DMS 273 (cell line): ENCODE measurements at regions not wholly inside any gene's neighbourhood (a gene's known extent, or its start where the extent isn't known, plus 50 kb on each side); places are given as distances from the start of the nearest gene placed in this dataset.
"Not testable (repeated sequence)": the region's sequence is repeated elsewhere in the genome, so short reads cannot be mapped to it uniquely, and the experiment has no call there.

Source experiments
- DNase-seq: peaks from one replicate; lab custom pipeline; 2025; ENCODE audit not compliant: unreplicated experiment; lab: John Stamatoyannopoulos, UW

- no peak for DNase-seq
These were observed 93.7 kb downstream of the MRM1 start for GRCh38 chr17:36695082-36695481.

- not testable (repeated sequence) for DNase-seq
These were observed 94.3 kb downstream of the MRM1 start for GRCh38 chr17:36695710-36696109.

- DNase-seq: no peak
These were observed 95.4 kb downstream of the MRM1 start for GRCh38 chr17:36696805-36697204.

DNA sequence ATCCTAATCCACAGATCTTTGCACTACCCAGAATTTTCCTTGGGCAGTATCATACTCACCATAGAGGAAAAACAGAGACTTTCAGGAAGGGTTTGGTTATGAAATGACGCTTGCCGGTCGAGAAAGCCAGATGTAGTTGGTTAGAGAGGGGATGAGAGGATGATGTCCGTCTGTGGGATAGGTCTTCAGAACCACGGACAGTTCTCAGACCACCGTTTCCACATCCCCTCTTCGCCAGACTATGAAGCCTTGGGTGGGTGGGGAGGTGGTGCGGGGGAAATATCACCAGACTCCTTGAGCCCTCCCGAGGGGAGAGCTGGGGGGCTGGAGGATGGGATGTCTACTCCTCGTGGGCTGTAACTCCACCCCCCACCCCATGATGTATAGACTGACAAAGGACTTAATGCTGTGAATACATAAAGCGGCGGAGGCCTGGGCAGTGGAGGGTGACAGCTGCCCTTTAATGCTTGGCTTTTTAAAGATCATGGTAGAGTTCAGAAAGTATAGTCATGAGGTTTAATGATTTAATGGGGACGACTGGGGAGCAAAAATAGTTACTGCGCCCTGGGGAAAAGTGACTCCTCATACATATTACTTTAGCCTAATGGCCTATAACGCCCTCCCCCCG, 96.6 kb downstream of the MRM1 start:
- DNase-seq: peak; percentile 14

GRCh38 chr17:36701429-36702099, 100.2 kb downstream of the MRM1 start:
- no peak for DNase-seq

DNA sequence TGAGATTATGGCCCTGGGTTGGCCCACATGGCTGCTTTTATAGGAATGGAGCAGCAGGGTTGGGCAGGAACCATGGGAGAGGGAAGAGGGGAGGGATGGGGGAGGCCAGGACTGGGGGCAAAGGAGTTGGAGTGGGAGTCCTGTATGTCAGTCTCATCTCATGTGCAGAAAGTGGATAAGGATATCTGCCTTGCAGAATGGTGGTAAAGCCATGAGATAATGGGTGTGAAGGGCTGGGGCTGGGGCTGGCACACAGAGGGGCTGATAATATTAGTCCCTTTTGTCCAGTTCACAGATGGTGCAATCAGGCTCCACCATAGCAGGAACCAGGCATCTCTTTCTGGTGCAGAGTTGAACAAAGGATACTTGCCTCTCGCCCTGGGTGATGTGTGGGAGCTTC, 101.3 kb downstream of the MRM1 start:
- DNase-seq: no peak

- DNase-seq: peak; percentile 69
These were observed 102.5 kb downstream of the MRM1 start for GRCh38 chr17:36703860-36704266.

DNA sequence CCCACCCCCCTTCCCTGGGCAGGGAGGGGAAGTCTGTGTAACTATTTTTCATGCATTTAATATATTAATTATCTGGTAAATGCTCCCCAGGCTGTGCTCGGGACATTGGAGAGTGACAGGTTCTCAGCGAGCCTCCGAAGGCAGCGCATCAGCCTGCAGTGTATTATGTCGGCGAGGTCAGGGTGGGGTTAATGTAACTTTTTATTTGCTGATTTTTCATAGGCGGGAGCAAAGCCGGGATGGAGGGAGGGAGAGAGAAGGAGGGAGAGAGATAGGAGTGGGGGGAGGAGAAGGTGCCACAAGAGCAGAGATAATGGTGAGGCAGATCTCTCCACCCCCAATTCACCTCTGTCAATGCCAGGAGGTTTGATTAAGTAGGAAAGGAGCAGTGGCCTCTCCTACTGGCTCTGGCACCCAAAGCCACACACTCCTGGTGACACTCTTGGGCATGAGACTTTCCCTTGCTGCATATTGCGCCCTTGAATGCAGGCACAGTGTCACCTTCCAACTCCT, 104.0 kb downstream of the MRM1 start:
- DNase-seq: no peak

- DNase-seq: peak; percentile 73
These were observed 104.7 kb downstream of the MRM1 start for GRCh38 chr17:36705874-36706731.

DNA sequence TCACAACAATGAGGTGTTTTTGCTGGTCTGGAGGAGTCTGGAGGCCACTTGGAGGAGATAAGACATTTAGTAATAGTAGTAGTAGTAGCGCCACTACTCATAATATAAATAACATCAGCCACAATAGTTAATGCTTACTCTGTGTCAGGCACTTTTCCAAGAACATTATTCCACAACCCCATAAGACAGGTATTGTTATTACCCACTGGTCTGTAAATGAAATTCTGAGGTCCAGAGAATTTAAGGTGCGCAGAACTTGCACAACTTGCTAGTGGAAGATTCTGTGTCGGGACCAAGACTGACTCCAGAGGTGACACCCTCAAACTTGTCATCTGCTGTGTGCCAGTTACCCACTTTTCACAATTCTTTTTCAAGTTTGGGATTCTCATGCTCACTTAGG, 106.5 kb downstream of the MRM1 start:
- no peak for DNase-seq

DNA sequence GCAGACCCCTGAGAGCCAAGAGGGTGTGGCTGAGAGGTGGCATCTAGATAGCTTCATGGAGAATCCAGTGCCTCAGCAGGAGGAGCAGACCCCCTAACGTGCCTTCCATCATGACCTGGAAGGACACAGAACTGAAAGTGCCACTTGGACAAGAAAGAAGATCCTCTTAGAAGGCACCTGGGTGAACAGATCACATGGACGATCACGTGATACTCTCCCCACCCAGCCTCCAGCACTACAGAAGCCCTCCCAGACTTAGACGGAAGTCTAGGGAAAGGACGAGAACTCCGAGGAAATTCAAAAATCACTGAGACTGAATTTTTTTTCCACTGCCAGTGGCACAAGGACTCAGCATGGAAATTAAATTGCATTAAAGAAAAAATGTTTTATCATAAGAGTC, 113.4 kb downstream of the MRM1 start:
- no peak for DNase-seq

DNA sequence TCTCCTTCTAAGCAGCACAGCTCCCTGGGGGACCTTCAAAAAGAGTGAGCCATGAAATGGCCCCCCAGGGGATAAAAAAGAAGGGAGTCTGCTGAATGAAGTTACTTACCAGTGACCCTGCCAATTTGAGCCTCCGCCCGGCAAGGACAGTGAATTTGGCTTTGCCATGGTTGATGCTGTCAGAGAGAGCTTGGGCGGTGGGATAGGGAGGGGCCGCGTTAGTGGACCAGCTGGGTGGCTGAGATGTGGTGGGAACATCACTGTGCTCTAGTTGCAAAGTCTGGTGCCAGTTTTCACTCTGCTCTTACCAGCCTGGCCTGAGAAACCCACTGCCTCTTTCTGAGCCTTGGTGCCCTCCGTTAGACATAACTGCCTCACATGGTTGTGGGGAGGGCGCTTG, 114.6 kb downstream of the MRM1 start:
- DNase-seq: no peak

GRCh38 chr17:36717088-36717487, 115.7 kb downstream of the MRM1 start:
- no peak for DNase-seq

DNA sequence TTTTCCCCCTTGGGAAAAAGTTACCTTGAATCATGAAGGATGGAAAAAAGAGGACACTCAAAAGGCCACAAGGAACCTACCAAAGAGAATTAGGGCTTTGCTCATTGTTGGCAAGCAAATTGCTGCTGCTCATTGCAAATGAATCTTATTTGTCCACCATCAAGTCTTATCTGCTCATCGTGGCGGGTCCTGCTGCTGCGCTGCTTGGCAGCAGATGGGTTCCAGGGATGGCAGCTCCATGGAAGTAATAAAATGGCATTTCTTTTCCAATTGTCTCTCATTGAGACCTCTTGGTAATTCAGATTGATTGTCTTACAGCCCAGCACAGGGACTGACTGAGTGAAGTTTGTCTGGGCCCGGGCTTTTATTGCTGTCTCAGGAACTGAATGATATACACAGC, 118.7 kb downstream of the MRM1 start:
- DNase-seq: no peak

- peak; percentile 24 for DNase-seq
These were observed 120.3 kb downstream of the MRM1 start for GRCh38 chr17:36721560-36722120.

DNA sequence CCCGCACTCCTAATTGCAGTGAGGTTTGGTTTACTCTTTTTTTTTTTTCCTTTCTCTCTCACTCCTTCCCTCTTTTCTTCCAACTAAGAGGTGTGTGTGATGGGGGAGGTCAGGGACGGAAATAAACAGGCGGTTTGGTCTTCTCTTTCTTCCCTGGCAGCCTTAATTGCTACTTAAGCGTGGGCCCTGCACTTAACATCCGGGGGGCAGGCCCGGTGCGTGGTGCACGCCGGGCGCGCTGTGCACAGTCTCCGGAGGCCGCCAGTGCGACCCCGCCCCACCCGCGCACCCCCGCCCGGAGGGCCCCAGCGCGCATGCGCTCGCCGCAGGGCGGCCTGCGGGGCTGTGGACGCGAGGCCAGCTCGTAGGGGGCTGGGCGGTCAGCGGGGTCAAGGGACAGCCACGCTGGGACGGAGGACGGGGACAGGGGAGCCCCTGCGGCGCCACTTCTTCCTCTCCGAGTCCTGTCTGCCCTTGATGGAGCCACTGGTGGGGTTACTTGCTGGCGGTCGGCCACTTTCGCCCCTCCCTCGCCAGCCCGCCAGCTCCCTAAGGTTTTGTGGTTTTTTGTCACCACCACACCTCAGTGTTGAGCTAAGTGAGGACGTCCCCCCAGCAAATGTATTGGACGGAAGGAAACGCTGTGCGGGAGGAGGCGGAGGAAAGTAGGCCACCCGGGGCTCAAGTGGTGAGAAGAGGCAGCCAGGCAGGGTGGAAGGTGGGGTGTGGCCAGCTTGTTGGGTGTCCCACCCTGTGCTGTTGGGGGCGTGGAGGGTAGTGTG, 120.9 kb downstream of the MRM1 start:
- peak; percentile 81 for DNase-seq

- DNase-seq: no peak
These were observed 121.5 kb downstream of the MRM1 start for GRCh38 chr17:36722903-36723263.

- DNase-seq: no peak
These were observed 122.2 kb downstream of the MRM1 start for GRCh38 chr17:36723459-36724025.

DNA sequence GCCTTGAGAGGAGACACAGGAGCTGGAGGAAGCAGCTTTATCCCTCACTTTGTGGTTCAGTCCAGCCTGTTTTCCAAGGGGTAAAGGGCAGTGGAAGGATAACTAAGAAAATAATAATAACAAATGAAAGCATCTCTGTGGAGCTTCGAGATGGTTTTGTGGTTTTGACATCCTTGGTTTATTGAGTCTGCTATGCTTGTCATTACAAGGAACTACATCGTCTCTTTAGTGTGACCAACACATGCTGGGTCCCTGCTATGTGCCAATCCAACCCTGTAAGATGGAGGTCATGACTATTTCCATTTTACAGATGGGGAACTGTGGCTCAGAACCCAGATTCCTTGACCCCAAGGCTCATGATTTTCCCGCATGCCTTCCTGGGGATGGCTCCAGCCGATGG, 124.8 kb downstream of the MRM1 start:
- no peak for DNase-seq

- no peak for DNase-seq
These were observed 125.7 kb downstream of the MRM1 start for GRCh38 chr17:36727052-36727451.
